Right ventricle myocardium inferior (tissue), 1 donor: ENCODE measurements at regions not wholly inside any gene's neighbourhood (a gene's known extent, or its start where the extent isn't known, plus 50 kb on each side); places are given as distances from the start of the nearest gene placed in this dataset.

ENCODE experiments used
- ATAC-seq: fragments of 200-7000 bp; cut with Tn5 transposase; one replicate; pipeline ENCODE4 v1.9.1; 2020; ENCODE audit warnings: mild to moderate bottlenecking, moderate library complexity
- DNase-seq: peaks from one replicate; pipeline ENCODE4 v3.0.0; 2021; ENCODE audit errors: missing footprints
- intact Hi-C: fragments of 100-400 bp; cut with DNase I; formaldehyde crosslinking; loops from one replicate; pipeline ENCODE4 v1.11.0; 2022
- donor health status: DM: no; HTN: yes; CAD: no; lungs with severe emphysema.

- ATAC-seq = no peak
- intact Hi-C loops = no loop called here
- DNase-seq = peak; percentile 4
Measured at GRCh38 chr2:120486946-120487345, 141.0 kb downstream of the INHBB start.

- intact Hi-C loops = no loop called here
- ATAC-seq (no peak), DNase-seq (peak; percentile 37)
Measured at GRCh38 chr2:120488531-120488930, 142.6 kb downstream of the INHBB start.

- peak; percentile 32 for ATAC-seq
- peak; percentile 61 for DNase-seq
- intact Hi-C loops = no loop called here
Measured at GRCh38 chr2:120489023-120489422, 143.1 kb downstream of the INHBB start.

DNA sequence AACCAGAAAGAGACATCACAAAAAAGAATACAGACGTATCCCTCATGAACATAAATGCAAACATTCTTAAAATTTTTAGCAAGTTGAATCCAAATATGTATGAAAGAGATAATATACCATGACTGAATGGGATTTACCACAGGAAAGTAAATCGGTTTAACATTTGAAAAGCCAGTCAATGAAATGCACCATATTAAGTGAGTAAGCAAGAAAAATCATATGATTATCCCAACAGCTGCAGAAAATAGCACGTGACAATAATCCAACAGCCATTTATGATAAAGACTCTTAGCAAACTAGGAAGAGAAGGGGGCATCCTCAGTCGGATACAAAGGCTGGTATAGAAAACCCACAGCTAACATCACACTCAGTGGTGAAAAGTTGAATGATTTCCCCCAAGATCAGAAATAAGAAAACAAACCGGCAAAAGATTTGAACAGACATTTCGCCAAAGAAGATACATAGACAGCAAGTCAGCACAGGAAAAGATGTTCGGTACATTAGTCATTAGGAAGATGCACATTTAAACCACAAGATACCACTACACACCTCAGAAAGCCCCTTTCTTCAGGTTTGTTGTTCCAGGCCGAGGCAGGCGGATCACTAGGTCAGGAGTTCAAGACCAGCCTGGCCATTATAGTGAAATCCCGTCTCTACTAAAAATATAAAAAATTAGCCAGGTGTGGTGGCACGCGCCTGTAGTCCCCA lies 144.3 kb downstream of the INHBB start:
- intact Hi-C loops = no loop called here
- ATAC-seq (no peak), DNase-seq (peak; percentile 4)

DNA sequence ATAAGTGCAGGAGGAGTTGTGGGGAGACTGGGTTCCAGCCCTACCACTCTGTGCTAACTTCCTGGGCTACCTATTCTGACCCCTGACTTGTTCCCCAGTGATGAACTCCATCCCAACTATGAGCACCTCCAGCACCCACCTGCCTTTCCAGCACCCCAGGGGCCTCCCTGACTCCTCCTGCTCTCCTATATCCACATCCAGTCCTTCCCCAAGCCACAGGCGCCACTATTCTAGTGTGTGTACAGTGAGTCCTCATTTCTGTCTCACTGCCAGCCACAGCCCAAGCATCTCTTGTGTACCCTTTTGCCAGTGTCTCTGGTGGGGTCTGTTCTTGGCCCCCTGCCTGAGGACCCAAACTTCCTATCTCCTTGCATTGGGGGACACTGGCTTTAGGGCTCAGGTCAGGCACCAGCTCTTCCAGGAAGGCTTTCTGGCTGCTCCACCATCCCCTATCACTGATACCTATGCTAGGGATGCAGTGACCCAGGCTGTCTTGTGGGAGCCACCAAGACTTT lies 145.2 kb downstream of the INHBB start:
- ATAC-seq (no peak), DNase-seq (peak; percentile 30)
- intact Hi-C loops = no loop called here

DNA sequence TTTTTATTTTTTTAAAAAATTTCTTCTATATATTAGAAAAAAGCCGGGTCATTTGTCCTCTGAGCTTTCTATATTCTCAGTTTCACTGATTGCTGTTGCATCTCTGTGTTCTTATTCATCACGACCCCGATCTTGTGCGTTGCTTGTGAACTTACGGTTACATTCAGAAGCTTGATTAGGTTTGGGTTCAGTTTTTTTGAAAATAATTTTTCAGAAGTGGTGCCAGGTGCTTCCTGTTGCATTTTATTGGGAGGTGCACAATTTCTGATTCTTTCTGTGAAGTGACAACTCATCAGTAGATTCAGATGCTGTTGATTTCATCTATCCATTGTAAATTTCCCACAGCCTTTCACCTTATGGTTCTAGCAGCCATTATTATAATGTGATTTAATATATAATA lies 147.3 kb downstream of the INHBB start:
- intact Hi-C loops = no loop called here
- peak; percentile 4 for DNase-seq
- ATAC-seq = no peak

DNA sequence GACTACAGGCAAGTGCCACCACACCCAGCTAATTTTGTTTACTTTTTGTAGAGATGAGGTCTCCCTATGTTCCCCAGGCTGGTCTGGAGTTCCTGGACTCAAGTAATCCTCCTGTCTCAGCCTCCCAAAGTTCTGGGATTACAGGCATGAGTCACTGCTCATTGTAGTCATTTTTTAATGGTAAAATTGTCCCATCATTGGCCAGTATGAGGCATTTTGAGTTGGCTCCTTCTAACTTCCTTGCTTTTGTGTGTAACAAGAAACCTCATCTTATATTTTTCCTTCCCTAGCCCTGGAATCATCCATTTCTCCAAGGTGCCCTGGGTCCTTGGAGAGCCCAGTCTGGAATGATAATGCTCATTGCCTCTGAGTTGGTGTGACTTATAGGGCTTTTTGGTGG lies 148.5 kb downstream of the INHBB start:
- no peak for DNase-seq
- ATAC-seq = no peak
- intact Hi-C loops = no loop called here

DNA sequence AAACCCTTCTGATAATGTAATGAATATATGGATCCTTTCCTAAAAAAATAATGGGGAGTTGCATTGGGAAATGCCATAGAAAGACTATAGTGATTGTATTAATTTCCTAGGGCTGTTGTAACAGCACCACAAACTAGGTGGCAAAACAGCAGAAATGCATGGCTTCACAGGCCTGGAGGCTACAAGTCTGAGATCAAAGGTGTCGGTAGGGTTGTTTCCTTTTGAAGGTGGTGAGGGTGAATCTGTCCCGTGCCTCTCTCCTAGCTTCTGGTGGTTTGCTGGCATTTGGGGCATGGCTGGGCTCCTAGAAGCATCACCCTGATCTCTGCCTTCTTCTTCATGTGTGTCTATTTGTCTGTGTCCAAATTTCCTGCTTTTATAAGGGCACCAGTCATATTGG lies 149.7 kb downstream of the INHBB start:
- intact Hi-C loops = no loop called here
- peak; percentile 9 for DNase-seq
- no peak for ATAC-seq

- ATAC-seq = no peak
- intact Hi-C loops = no loop called here
- peak; percentile 20 for DNase-seq
Measured at GRCh38 chr2:120496235-120496634, 150.3 kb downstream of the INHBB start.

- ATAC-seq (no peak), DNase-seq (peak; percentile 32)
- intact Hi-C loops = no loop called here
Measured at GRCh38 chr2:120496759-120497158, 150.8 kb downstream of the INHBB start.

DNA sequence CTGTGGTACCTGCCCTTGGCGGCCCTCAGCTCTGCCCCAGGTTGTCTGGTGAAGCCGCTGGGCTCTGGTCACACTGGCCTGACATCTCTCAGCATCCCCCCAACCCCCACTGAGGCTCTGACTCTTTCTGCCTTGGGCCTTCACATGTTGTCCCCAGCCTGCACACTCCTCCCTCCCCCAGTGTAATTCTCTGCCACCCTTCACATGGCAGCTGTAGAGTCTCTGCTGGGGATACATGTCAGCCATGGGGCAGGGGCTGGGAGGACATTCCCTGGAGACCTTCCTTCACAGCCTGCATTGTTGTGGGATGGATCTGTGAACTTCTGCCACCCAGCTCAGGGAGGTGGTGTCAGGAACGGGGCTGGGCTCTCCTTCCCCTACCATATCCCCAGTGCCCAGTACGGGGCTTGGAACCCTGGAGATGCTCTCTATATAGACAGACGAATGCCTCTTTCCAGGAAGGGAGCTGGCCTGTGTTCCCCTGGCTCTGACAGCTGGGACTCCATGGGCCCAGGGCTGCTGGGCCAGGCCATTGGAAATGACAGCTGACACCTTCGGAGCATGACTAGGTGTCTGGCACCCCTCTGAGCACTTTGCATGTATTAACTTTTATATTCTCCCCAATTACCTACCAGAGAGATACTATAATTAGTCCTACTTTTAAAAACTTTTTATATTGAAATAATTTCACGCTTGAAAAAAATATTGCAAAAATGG lies 151.5 kb downstream of the INHBB start:
- intact Hi-C loops = no loop called here
- peak; percentile 60 for ATAC-seq
- DNase-seq = peak; percentile 68

DNA sequence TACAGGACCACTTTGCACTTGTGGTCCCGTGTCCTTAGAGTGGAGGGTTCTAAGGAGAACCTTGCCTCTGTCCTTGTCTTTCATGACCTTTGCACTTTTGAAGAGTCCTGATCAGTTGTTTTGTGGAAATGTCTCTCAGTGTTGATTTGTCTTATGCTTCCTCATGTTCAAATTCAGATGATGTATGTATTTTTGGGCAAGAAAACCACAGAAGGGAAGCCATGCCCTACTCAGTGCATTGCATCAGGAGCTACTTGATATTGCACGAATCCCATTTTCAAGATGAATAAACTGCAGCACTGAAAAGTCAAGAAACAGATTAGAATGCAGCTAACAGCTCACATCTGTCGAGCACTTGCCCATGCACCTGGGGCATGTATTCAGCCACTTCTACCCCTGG lies 152.2 kb downstream of the INHBB start:
- no peak for DNase-seq
- ATAC-seq = no peak
- intact Hi-C loops = no loop called here

GRCh38 chr2:120498576-120499394 lies 152.8 kb downstream of the INHBB start:
- DNase-seq (peak; percentile 37), ATAC-seq (no peak)
- intact Hi-C loops = no loop called here

DNA sequence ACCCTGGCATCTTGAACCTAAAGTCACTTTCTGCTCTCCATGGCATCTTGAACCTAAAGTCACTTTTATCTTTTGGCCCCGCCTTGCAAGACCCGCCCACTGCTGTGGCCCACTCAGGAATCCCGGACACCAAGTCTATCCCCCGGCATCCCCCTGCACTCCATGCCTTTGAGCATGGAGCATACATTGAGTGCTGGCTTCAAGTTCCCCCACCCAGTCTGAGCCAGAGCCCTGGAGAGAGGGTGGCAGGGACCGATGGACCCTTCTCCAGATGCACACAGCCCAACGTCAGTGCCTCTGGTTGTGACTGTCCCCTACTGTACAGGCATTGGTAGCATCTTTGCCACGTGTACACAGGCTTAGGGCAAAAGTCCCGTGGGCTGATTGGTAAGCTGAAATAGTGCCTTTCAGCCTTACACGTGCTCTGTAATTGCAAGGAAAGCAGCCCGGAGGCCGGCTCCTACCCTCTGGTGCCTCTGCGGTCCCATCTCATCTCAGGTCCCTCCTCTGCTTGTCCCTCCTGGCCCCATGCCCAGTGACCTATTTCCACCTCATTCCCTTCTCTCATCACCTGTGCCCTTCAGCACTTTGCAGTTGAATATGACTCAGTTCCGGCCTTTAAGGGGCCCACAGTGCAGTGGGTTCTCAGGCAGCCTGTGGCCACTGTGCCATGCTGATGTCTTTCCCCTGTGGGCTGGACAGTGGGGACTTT lies 154.0 kb downstream of the INHBB start:
- DNase-seq = peak; percentile 56
- intact Hi-C loops = no loop called here

DNA sequence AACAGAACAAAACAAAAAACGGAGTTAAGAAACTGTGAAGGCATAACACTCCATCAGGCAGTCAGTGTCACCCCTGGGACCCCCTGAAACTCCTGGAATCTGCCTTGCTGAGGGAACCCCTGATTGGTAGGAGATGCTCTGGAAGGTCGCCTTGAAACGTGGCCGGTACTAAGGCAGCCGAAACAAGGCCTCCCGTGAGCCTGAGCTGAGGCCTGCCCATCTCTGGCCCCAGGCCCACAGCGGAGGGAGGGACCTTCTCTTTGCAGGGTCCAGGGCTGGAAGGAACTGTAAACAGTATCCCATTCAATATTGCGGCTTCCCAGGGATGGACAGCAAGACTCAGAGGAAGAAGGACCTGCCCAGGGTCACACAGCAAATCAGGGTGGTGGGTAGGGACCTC lies 155.7 kb downstream of the INHBB start:
- peak; percentile 13 for DNase-seq
- ATAC-seq = no peak
- intact Hi-C loops = no loop called here

More for the DNA sequence above, 154.0 kb downstream of the INHBB start:
- no peak for ATAC-seq

GRCh38 chr2:120502357-120502756 lies 156.4 kb downstream of the INHBB start:
- intact Hi-C loops = no loop called here
- ATAC-seq = no peak
- DNase-seq = no peak

GRCh38 chr2:120502761-120503160 lies 156.8 kb downstream of the INHBB start:
- intact Hi-C loops = loop anchor here (1.0 kb wide), 1 partner anchor 158 kb away; no protein-coding TSS in a partner anchor
- no peak for ATAC-seq
- peak; percentile 32 for DNase-seq

- DNase-seq (no peak), ATAC-seq (no peak)
- intact Hi-C loops = loop anchor here (1.0 kb wide), 1 partner anchor 159 kb away; no protein-coding TSS in a partner anchor
Measured at GRCh38 chr2:120503206-120503792, 157.4 kb downstream of the INHBB start.
